Hematopoietic multipotent progenitor cell treated with erythropoietin and hydrocortisone succinate and interleukin-3 and kit ligand, for 4 days (in vitro differentiated cells): ENCODE measurements at regions not wholly inside any gene's neighbourhood (a gene's known extent, or its start where the extent isn't known, plus 50 kb on each side); places are given as distances from the start of the nearest gene placed in this dataset.

Experiments
- DNase-seq: peaks from one replicate; pipeline ENCODE4 v3.0.0-alpha.2; 2015

- DNase-seq = no peak
These were observed 762.8 kb downstream of the FAM181B start for GRCh38 chr11:81970886-81971285.

GRCh38 chr11:81967242-81967641, 766.4 kb downstream of the FAM181B start:
- DNase-seq = peak; percentile 20

- no peak for DNase-seq
These were observed 767.3 kb downstream of the FAM181B start for GRCh38 chr11:81966340-81966739.

GRCh38 chr11:81963018-81963417, 770.6 kb downstream of the FAM181B start:
- peak; percentile 47 for DNase-seq

GRCh38 chr11:81960443-81960842, 773.2 kb downstream of the FAM181B start:
- DNase-seq = no peak

- DNase-seq = no peak
These were observed 774.3 kb downstream of the FAM181B start for GRCh38 chr11:81959341-81959740.

GRCh38 chr11:81954301-81954700, 779.4 kb downstream of the FAM181B start:
- DNase-seq = peak; percentile 45

- DNase-seq = no peak
These were observed 786.8 kb downstream of the FAM181B start for GRCh38 chr11:81946831-81947230.

GRCh38 chr11:81942646-81943045, 791.0 kb downstream of the FAM181B start:
- peak; percentile 59 for DNase-seq

- DNase-seq = peak; percentile 8
These were observed 791.7 kb downstream of the FAM181B start for GRCh38 chr11:81941998-81942397.

- DNase-seq = no peak
These were observed 801.4 kb downstream of the FAM181B start for GRCh38 chr11:81932303-81932702.

GRCh38 chr11:81920205-81920604, 813.5 kb downstream of the FAM181B start:
- DNase-seq = no peak

- no peak for DNase-seq
These were observed 817.2 kb downstream of the FAM181B start for GRCh38 chr11:81916451-81916850.

- peak; percentile 9 for DNase-seq
These were observed 818.6 kb downstream of the FAM181B start for GRCh38 chr11:81915045-81915444.

- no peak for DNase-seq
These were observed 819.9 kb downstream of the FAM181B start for GRCh38 chr11:81913793-81914192.

- no peak for DNase-seq
These were observed 825.7 kb downstream of the FAM181B start for GRCh38 chr11:81907996-81908395.

- DNase-seq = peak; percentile 42
These were observed 834.5 kb downstream of the FAM181B start for GRCh38 chr11:81899156-81899555.

- DNase-seq = no peak
These were observed 836.0 kb downstream of the FAM181B start for GRCh38 chr11:81897639-81898038.

GRCh38 chr11:81895258-81895657, 838.4 kb downstream of the FAM181B start:
- no peak for DNase-seq

GRCh38 chr11:81892770-81893635, 840.7 kb downstream of the FAM181B start:
- DNase-seq = no peak

- DNase-seq = peak; percentile 17
These were observed 845.3 kb downstream of the FAM181B start for GRCh38 chr11:81888391-81888790.

- DNase-seq = no peak
These were observed 846.0 kb downstream of the FAM181B start for GRCh38 chr11:81887671-81888070.

GRCh38 chr11:81886406-81887075, 847.1 kb downstream of the FAM181B start:
- no peak for DNase-seq

- DNase-seq = peak; percentile 52
These were observed 859.0 kb downstream of the FAM181B start for GRCh38 chr11:81874635-81875034.
